ENCODE measurements at regions not wholly inside any gene's neighbourhood (a gene's known extent, or its start where the extent isn't known, plus 50 kb on each side); places are given as distances from the start of the nearest gene placed in this dataset.

GRCh38 chr13:47708386-47708785 is 292.7 kb downstream of the SUCLA2 start:
- no peaks in the 10 kb centered on the region for H3K9me3 ChIP-seq (ENCODE audit: low read length)
- no peaks in the 10 kb centered on the region for H3K27me3 ChIP-seq (ENCODE audit: insufficient read depth, low read depth, low read length)
- H4K20me1 ChIP-seq (ENCODE audit: insufficient read depth), result no peaks in the 10 kb centered on the region
- no peak overlapping the region for H3K4me3 ChIP-seq (ENCODE audit: low read length)
- H3K9me2 ChIP-seq (ENCODE audit: insufficient read depth, low read length), result no peaks in the 10 kb centered on the region
- H3K4me2 ChIP-seq (ENCODE audit: low read length), result no peak overlapping the region
- H3K27ac ChIP-seq (ENCODE audit: low read length), result no peak overlapping the region
- no peak overlapping the region for H2AFZ ChIP-seq (ENCODE audit: low read depth, low read length)
- H3F3A ChIP-seq (ENCODE audit: insufficient read depth, low read length, poor library complexity, severe bottlenecking), result no peaks in the 10 kb centered on the region
- TF ChIP-seq SMC3 (conservative IDR thresholded peaks at IDR 0.05; ENCODE audit: poor library complexity) (no peak), EP300 (conservative IDR thresholded peaks at IDR 0.05; ENCODE audit: poor library complexity, severe bottlenecking) (no peak), CTCF (IDR thresholded peaks at IDR 0.05; ENCODE audit: poor library complexity, severe bottlenecking) (no peak), TAF1 (IDR thresholded peaks at IDR 0.05; ENCODE audit: low read depth) (no peak), REST (IDR thresholded peaks at IDR 0.05; ENCODE audit: borderline replicate concordance) (no peak), RAD21 (conservative IDR thresholded peaks at IDR 0.05) (no peak), MXI1 (conservative IDR thresholded peaks at IDR 0.05; ENCODE audit: poor library complexity, severe bottlenecking) (no peak), POLR2AphosphoS5 (IDR thresholded peaks at IDR 0.05) (no peak), EZH2 (IDR thresholded peaks at IDR 0.05; ENCODE audit: borderline replicate concordance, insufficient read depth, low read length, poor library complexity, severe bottlenecking) (no peak)
- no peaks in the 10 kb centered on the region for H3K36me3 ChIP-seq (ENCODE audit: insufficient read depth, low read length)
- H3K9ac ChIP-seq (ENCODE audit: low read length), result no peak overlapping the region
- H3K79me2 ChIP-seq (replicated peaks; ENCODE audit: insufficient read depth, low read length), result no peaks in the 10 kb centered on the region

GRCh38 chr13:47707414-47707813 is 293.7 kb downstream of the SUCLA2 start:
- Histone ChIP-seq H3K9ac (ENCODE audit: low read length) (no peak overlapping the region), H3K4me3 (ENCODE audit: low read length) (no peak overlapping the region), H3K27ac (ENCODE audit: low read length) (no peak overlapping the region), H4K20me1 (ENCODE audit: insufficient read depth) (no peaks in the 10 kb centered on the region), H3K27me3 (ENCODE audit: insufficient read depth, low read depth, low read length) (no peaks in the 10 kb centered on the region), H3F3A (ENCODE audit: insufficient read depth, low read length, poor library complexity, severe bottlenecking) (no peaks in the 10 kb centered on the region), H3K9me3 (ENCODE audit: low read length) (no peaks in the 10 kb centered on the region), H3K79me2 (replicated peaks; ENCODE audit: insufficient read depth, low read length) (no peaks in the 10 kb centered on the region), H2AFZ (ENCODE audit: low read depth, low read length) (no peak overlapping the region), H3K4me2 (ENCODE audit: low read length) (no peak overlapping the region), H3K9me2 (ENCODE audit: insufficient read depth, low read length) (no peaks in the 10 kb centered on the region), H3K36me3 (ENCODE audit: insufficient read depth, low read length) (no peaks in the 10 kb centered on the region)
- TF ChIP-seq TAF1 (IDR thresholded peaks at IDR 0.05; ENCODE audit: low read depth), result no peak
- TF ChIP-seq RAD21 (conservative IDR thresholded peaks at IDR 0.05), result no peak
- no peak for TF ChIP-seq EP300 (conservative IDR thresholded peaks at IDR 0.05; ENCODE audit: poor library complexity, severe bottlenecking)
- TF ChIP-seq EZH2 (IDR thresholded peaks at IDR 0.05; ENCODE audit: borderline replicate concordance, insufficient read depth, low read length, poor library complexity, severe bottlenecking), result no peak
- no peak for TF ChIP-seq MXI1 (conservative IDR thresholded peaks at IDR 0.05; ENCODE audit: poor library complexity, severe bottlenecking)
- no peak for TF ChIP-seq REST (IDR thresholded peaks at IDR 0.05; ENCODE audit: borderline replicate concordance)
- no peak for TF ChIP-seq CTCF (IDR thresholded peaks at IDR 0.05; ENCODE audit: poor library complexity, severe bottlenecking)
- no peak for TF ChIP-seq POLR2AphosphoS5 (IDR thresholded peaks at IDR 0.05)
- no peak for TF ChIP-seq SMC3 (conservative IDR thresholded peaks at IDR 0.05; ENCODE audit: poor library complexity)

Measured in neural cell (in vitro differentiated cells).